Stimulated activated CD4-positive, alpha-beta T cell treated with anti-CD3 and anti-CD28 coated beads, Interleukin-2, amount 100 ng/mL, for 48 hours (primary cell): ENCODE measurements at regions not wholly inside any gene's neighbourhood (a gene's known extent, or its start where the extent isn't known, plus 50 kb on each side); places are given as distances from the start of the nearest gene placed in this dataset.
"Not testable (repeated sequence)": the region's sequence is repeated elsewhere in the genome, so short reads cannot be mapped to it uniquely, and the experiment has no call there.

ENCODE experiments used
- DNase-seq, 2 donors: peaks; one replicate each; pipeline ENCODE4 v3.0.0-alpha.2; 2020

DNA sequence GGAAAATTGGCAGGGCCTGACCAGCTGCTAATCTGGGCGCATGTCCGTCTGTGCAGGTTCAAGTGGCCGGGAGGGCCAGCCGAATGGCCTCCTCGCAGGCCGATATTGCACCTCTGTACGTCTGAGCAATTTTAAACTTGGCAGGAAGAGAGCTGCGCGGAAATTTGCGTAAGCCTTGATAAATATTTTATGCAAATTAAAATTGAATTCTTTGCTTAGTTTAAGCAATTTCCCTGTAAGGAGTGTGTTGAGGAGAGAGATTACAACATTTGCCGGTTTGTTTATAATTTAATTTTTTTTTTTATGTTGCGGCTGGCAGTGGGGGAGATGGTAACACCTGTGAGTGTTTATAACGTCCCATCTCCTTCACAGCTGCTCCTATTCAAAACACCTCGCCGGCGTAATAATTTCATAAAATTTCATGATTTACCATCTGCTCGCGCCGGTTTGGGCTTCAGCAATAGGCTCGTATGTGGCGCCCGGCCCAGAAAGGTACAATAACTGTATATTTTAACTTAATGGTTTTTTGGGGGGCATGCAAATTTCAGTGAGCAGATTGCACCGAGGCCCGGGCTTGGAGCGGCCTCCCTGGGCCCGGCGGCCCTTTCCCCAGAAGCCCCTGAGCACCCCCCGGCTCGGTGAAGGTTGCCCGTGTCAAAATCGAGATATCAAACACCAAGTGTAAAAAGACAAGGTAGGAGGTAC lies 269.4 kb upstream of the MVB12B start:
- DNase-seq = no peak

GRCh38 chr9:126058011-126058531 lies 268.6 kb upstream of the MVB12B start:
- DNase-seq = no peak

GRCh38 chr9:126058591-126058990 lies 268.0 kb upstream of the MVB12B start:
- DNase-seq = no peak

DNA sequence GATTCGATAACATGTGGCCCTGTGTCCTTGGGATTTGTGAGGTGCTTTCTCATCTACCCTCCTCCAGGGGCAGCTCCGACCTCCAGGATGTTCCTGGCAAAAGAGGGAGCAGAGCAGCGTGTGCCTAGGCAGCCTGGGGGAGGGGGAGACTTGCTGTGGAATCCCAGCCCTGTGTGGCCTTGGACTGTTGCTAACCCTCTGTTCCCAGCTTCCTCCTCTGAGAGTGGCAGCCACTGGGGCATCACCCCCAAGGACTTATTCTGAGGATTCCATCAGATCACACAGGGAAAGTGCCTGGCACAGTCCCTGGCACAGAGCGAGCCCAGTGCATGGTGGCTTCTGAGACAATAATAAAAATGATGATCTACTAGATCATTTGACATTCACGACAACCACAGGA lies 265.1 kb upstream of the MVB12B start:
- no peak for DNase-seq

GRCh38 chr9:126062158-126062886 lies 264.3 kb upstream of the MVB12B start:
- no peak for DNase-seq

- no peak for DNase-seq
These were observed 263.3 kb upstream of the MVB12B start for GRCh38 chr9:126063326-126063725.

DNA sequence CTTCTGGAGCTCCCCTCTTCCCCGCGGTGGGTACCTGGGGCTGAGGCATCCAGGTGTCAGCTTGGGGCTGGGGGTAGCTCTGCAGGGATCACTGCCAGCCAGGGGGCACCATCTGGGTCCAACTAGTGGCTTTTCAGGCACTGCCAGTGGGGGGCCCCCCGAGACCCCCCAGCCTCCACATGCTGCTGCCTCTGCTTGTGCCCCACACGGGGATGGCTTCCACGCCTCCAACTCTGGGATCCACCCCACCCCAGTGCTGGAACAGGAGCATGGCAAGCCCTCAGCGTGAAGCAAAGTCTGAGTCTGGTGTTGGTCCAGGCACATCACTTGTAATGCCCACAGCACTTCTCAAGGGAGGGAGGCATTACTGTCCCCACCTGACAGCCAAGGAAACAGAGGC lies 260.5 kb upstream of the MVB12B start:
- no peak for DNase-seq

- DNase-seq = no peak
These were observed 259.4 kb upstream of the MVB12B start for GRCh38 chr9:126067031-126067734.

DNA sequence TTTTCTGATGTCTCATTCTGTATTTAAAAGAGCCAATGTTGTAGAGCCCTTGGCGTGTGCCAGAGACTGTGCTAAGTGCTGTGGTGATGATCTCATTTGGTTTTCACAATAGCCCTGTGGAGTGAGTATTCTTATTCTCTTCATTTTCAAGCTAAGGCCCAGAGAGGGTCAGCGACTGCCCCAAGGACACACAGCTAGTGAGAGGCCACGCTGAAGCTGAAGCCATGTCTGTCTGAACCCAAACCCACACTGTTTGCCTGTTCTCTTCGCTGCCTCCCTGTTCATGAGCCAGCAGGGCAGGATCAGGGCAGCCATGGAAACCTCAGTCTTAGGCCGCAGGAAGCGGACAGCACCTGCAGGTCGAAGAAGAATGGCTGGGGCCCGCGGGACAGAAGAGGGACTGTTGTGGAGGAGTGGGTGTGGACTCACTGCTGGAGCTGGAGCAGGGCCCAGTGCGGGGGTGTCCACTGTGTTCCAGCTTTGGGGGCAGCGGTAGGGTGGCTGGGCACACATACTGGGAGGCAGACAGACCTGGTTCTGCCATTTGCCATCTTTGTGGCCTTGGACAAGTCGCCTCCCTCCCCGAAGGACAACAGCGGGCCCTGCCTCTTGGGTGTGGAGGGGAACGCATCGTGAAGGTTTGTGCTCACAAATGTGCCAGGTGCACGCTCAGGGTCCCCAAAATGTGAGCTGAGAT lies 257.9 kb upstream of the MVB12B start:
- no peak for DNase-seq

DNA sequence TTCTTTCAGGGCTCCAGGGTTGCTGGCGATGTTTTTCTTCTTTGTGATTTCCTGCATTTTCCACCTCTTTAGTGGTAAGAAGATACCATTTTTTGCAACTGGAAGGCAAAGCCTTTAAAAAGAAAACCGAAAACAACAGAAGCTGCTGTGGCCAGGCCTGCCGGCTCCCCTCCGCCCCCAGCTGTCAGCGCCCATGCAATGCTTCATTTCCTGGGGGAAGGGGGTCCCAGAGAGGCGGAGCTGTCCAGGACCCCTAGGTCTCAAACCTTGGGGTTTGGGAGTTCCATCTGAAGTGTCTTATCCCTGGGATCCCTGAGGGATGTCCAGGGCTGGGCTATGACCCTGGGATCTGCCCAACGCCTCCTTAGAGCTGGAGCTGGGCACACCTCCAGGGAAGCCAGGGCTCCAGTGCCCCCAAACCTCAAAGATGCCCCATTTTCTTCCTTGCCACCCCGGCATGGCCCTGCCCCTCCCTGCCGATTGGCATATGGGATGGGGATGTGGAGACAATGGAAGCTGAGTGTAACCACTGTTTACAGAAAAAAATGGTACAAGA lies 257.2 kb upstream of the MVB12B start:
- no peak for DNase-seq

GRCh38 chr9:126070058-126070655 lies 256.5 kb upstream of the MVB12B start:
- no peak for DNase-seq

DNA sequence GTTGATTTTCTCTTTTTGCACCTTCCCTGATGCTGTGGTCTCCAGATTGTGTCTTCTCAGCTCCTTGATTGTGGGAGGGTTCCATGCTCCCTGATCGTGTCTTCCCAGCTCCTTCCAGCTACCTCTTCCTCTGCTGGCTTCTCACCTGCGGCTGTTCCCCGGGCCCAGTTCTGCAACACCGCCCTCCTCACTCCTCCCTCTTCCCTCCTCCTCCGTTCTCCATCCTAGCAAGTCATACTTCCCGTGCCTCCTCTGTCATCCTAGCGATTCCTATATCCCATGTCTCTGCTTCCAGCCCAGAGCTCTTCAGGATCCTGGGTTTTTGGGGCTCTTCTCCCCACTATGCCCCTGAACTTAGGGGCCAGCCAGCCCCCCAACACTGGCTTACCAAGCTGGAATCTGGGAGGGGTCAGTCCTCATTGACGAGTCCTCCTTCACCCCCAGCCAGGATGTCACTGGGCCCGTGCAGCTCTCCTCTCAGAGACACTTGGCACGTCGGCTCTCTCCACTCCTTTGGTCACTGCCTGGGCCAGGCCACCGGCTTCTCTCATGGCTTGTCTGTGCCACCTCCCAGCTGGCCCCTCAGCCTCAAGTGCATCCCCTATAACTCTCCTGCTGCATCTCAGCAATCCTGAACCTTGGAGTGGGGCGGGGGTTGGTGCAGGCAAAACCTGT lies 255.4 kb upstream of the MVB12B start:
- DNase-seq = no peak

DNA sequence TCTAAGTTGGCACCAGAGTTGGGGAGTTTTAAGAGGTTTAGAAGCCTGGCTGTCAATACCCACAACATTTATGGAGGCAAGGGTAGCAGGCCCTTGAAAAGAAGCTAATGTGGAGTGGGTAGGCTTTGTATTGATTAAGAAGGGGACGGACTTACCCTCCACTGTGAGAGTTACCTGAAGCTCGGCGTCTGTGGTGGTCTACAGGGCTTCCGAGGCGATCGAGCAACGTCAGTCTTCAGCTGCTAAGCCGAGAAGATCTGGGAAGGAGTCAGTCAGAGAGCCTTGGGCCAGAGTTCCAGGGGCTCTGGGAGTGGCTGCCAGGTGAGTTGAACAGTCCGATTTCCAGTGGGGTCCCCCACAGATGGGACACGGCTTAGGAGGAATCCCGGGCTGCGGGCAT lies 249.0 kb upstream of the MVB12B start:
- DNase-seq = not testable (repeated sequence)

GRCh38 chr9:126080641-126081040 lies 246.0 kb upstream of the MVB12B start:
- no peak for DNase-seq

GRCh38 chr9:126081746-126082145 lies 244.9 kb upstream of the MVB12B start:
- no peak for DNase-seq

DNA sequence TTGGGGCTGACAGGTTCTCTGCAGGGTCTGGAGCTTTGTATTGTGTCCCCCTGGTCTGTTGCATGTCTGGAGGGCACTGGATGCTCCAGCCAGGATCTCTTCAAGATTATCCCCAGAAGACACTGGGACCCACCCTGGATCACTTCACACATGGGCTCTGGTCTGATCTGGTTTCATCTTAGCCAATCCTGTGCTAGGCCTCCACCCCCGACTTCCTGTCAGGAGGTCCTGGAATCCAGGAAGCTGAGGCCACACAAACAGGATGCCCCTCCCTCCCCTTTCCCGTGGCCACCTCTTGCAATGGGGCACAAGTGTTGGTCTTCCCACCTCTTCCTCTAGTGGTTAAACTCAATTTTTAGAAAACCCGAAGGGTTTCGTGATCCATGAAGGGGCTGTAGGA lies 242.6 kb upstream of the MVB12B start:
- no peak for DNase-seq

GRCh38 chr9:126084696-126085095 lies 241.9 kb upstream of the MVB12B start:
- no peak for DNase-seq

- no peak for DNase-seq
These were observed 241.5 kb upstream of the MVB12B start for GRCh38 chr9:126085170-126085569.

- no peak for DNase-seq
These were observed 238.3 kb upstream of the MVB12B start for GRCh38 chr9:126088336-126088735.

GRCh38 chr9:126089789-126090188 lies 236.8 kb upstream of the MVB12B start:
- DNase-seq = no peak

- DNase-seq = no peak
These were observed 232.9 kb upstream of the MVB12B start for GRCh38 chr9:126093771-126094170.
